ENCODE measurements at regions not wholly inside any gene's neighbourhood (a gene's known extent, or its start where the extent isn't known, plus 50 kb on each side); places are given as distances from the start of the nearest gene placed in this dataset.

- TF ChIP-seq EZH2phosphoT487 (IDR thresholded peaks at IDR 0.05; ENCODE audit: insufficient read depth, low read depth) (no peak), EZH2 (IDR thresholded peaks at IDR 0.05; ENCODE audit: insufficient read depth, poor library complexity, severe bottlenecking) (no peak)
Measured at GRCh38 chr3:20319551-20319950, 133.5 kb upstream of the SGO1 start.
